Stimulated activated naive CD8-positive, alpha-beta T cell treated with anti-CD3 and anti-CD28 coated beads, Interleukin-15, amount 100 ng/mL, for 72 hours (primary cell): ENCODE measurements at regions not wholly inside any gene's neighbourhood (a gene's known extent, or its start where the extent isn't known, plus 50 kb on each side); places are given as distances from the start of the nearest gene placed in this dataset.
"Not testable (repeated sequence)": the region's sequence is repeated elsewhere in the genome, so short reads cannot be mapped to it uniquely, and the experiment has no call there.

Experiments
- ATAC-seq: fragments of 150-1000 bp; cut with Tn5 transposase; 2 replicates; pipeline ENCODE4 v1.10.0; 2021; ENCODE audit warnings: mild to moderate bottlenecking, moderate library complexity
- DNase-seq, 2 donors: peaks; one replicate each; pipeline ENCODE4 v3.0.0; 2021 to 2022
- H3K27ac Mint-ChIP-seq, 2 donors: one replicate each; pipeline ENCODE4 v1.8.0; 2022; ENCODE audit warnings: mild to moderate bottlenecking in 2 of 2, mixed read lengths in 2 of 2, moderate library complexity in 2 of 2
- H3K27me3 Mint-ChIP-seq: one replicate; pipeline ENCODE4 v1.8.0; 2022; ENCODE audit warnings: mixed read lengths
- H3K4me1 Mint-ChIP-seq: one replicate; pipeline ENCODE4 v1.8.0; 2022; ENCODE audit warnings: mild to moderate bottlenecking, mixed read lengths
- H3K4me3 Mint-ChIP-seq, 2 donors: one replicate each; pipeline ENCODE4 v1.8.0; 2022; ENCODE audit warnings: mild to moderate bottlenecking in 2 of 2, mixed read lengths in 2 of 2, moderate library complexity in 1 of 2
- H3K9me3 Mint-ChIP-seq, 2 donors: one replicate each; pipeline ENCODE4 v1.8.0; 2022; ENCODE audit warnings: mixed read lengths in 2 of 2

- H3K27ac Mint-ChIP-seq = no peak overlapping the region
- peaks cover 13% of the 10 kb centered on the region for H3K27me3 Mint-ChIP-seq
- no peaks in the 10 kb centered on the region for H3K4me1 Mint-ChIP-seq
- no peak for ATAC-seq
- H3K9me3 Mint-ChIP-seq = no peaks in the 10 kb centered on the region
- H3K4me3 Mint-ChIP-seq = no peak overlapping the region
- DNase-seq = no peak
These were observed 286.8 kb upstream of the UGT8 start for GRCh38 chr4:114311787-114312186.

DNA sequence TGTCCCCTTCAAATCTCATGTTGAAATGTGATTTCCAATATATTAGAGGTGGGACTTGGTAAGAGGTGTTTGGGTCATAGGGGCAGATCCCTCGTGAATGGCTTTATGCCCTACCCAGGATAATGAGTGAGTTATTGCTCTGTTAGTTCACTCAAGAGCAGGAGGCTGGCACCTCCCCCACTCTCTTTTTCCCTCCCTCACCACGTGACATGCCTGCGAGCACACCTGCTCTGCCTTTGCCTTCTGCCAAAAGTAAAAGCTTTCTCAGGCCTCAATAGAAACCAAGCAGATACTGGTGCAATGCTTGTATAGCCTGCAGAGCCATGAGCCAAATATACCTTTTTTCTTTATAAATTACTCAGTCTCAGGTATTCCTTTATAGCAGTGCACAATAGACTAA lies 286.3 kb upstream of the UGT8 start:
- Mint-ChIP-seq H3K4me1 (no peaks in the 10 kb centered on the region), H3K27me3 (peaks cover 13% of the 10 kb centered on the region), H3K9me3 (no peaks in the 10 kb centered on the region), H3K4me3 (no peak overlapping the region), H3K27ac (no peak overlapping the region)
- DNase-seq (no peak), ATAC-seq (no peak)

- no peaks in the 10 kb centered on the region for H3K9me3 Mint-ChIP-seq
- no peak overlapping the region for H3K4me3 Mint-ChIP-seq
- ATAC-seq (no peak), DNase-seq (no peak)
- no peak overlapping the region for H3K27ac Mint-ChIP-seq
- peaks cover 13% of the 10 kb centered on the region for H3K27me3 Mint-ChIP-seq
- H3K4me1 Mint-ChIP-seq = no peaks in the 10 kb centered on the region
These were observed 281.8 kb upstream of the UGT8 start for GRCh38 chr4:114316789-114317188.

GRCh38 chr4:114317564-114317963 lies 281.0 kb upstream of the UGT8 start:
- Mint-ChIP-seq H3K9me3 (no peaks in the 10 kb centered on the region), H3K4me1 (no peaks in the 10 kb centered on the region), H3K27me3 (peaks cover 6% of the 10 kb centered on the region), H3K27ac (no peak overlapping the region), H3K4me3 (no peak overlapping the region)
- no peak for DNase-seq
- ATAC-seq = no peak

GRCh38 chr4:114318309-114318708 lies 280.3 kb upstream of the UGT8 start:
- H3K4me3 Mint-ChIP-seq = no peak overlapping the region
- no peak overlapping the region for H3K27ac Mint-ChIP-seq
- no peaks in the 10 kb centered on the region for H3K4me1 Mint-ChIP-seq
- no peaks in the 10 kb centered on the region for H3K27me3 Mint-ChIP-seq
- no peak for ATAC-seq
- no peak for DNase-seq
- H3K9me3 Mint-ChIP-seq = no peaks in the 10 kb centered on the region

- H3K9me3 Mint-ChIP-seq = no peaks in the 10 kb centered on the region
- H3K4me3 Mint-ChIP-seq = no peak overlapping the region
- H3K4me1 Mint-ChIP-seq = no peaks in the 10 kb centered on the region
- H3K27me3 Mint-ChIP-seq = peaks cover 9% of the 10 kb centered on the region
- ATAC-seq = no peak
- DNase-seq = no peak
- H3K27ac Mint-ChIP-seq = no peak overlapping the region
These were observed 278.5 kb upstream of the UGT8 start for GRCh38 chr4:114320126-114320525.

DNA sequence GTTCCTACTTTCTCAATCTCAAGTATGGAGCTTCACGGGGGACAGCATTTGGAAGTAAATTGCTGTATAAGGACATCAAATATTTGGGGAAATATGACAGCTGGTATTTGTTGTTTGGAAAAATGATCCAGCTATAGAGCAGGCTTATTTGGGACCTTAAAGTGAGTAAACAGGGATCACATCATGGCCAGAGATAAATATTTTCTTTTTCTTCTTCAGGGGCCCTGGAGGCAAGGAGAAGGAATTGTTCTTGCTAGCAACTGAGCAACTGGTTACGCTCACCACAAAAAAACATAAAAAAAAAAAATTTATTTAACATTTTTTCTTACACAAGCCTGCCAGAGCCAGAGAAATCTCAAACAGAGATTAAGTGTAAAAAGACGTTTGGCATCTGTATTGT lies 277.2 kb upstream of the UGT8 start:
- ATAC-seq = no peak
- H3K4me1 Mint-ChIP-seq = no peaks in the 10 kb centered on the region
- no peak overlapping the region for H3K27ac Mint-ChIP-seq
- peaks cover 9% of the 10 kb centered on the region for H3K27me3 Mint-ChIP-seq
- H3K9me3 Mint-ChIP-seq = no peaks in the 10 kb centered on the region
- no peak overlapping the region for H3K4me3 Mint-ChIP-seq
- no peak for DNase-seq

GRCh38 chr4:114323841-114324240 lies 274.8 kb upstream of the UGT8 start:
- no peak for DNase-seq
- no peak overlapping the region for H3K4me3 Mint-ChIP-seq
- no peak for ATAC-seq
- peaks cover 9% of the 10 kb centered on the region for H3K27me3 Mint-ChIP-seq
- H3K27ac Mint-ChIP-seq = peak overlapping the region in 1 of 2 donors; percentile 28
- no peaks in the 10 kb centered on the region for H3K4me1 Mint-ChIP-seq
- H3K9me3 Mint-ChIP-seq = no peaks in the 10 kb centered on the region

GRCh38 chr4:114326358-114326757 lies 272.2 kb upstream of the UGT8 start:
- Mint-ChIP-seq H3K9me3 (peaks cover 4 to 7% of the 10 kb centered on the region in 2 donors), H3K4me3 (no peak overlapping the region), H3K27me3 (peaks cover 9% of the 10 kb centered on the region), H3K27ac (no peak overlapping the region), H3K4me1 (no peaks in the 10 kb centered on the region)
- no peak for DNase-seq
- ATAC-seq = no peak

- ATAC-seq (no peak), DNase-seq (no peak)
- H3K27me3 Mint-ChIP-seq = no peaks in the 10 kb centered on the region
- no peak overlapping the region for H3K4me3 Mint-ChIP-seq
- no peak overlapping the region for H3K27ac Mint-ChIP-seq
- no peaks in the 10 kb centered on the region for H3K4me1 Mint-ChIP-seq
- H3K9me3 Mint-ChIP-seq = peaks cover 4 to 13% of the 10 kb centered on the region in 2 donors
These were observed 266.5 kb upstream of the UGT8 start for GRCh38 chr4:114332119-114332518.

- not testable (repeated sequence) for ATAC-seq, H3K27ac Mint-ChIP-seq, H3K4me3 Mint-ChIP-seq, DNase-seq, H3K27me3 Mint-ChIP-seq, H3K4me1 Mint-ChIP-seq
- H3K9me3 Mint-ChIP-seq = peaks cover 4 to 13% of the 10 kb centered on the region in 2 donors
These were observed 264.2 kb upstream of the UGT8 start for GRCh38 chr4:114334363-114334762.

DNA sequence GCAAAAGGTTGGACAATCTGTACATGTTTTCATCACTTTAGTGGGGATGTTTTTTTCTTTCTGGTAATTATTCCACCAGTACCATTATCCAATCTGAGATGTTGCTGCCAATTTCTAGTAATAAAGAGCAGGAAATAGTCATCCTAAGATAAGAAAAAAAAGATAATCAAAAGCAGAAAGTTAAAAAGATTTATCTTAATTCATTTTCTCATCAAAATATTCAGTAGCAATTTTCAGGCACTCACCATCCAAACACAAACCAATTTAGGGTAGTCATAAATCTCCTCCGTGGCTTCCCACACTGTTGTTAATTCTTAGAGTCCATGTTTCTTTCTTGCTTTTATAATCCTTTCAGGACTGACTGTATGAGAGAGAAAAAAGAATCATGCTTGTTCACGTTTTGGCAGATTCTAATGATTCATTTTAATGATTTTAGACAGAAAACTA lies 263.7 kb upstream of the UGT8 start:
- DNase-seq (no peak), ATAC-seq (no peak)
- peaks cover 2 to 10% of the 10 kb centered on the region in 2 donors for H3K9me3 Mint-ChIP-seq
- no peak overlapping the region for H3K4me3 Mint-ChIP-seq
- H3K27ac Mint-ChIP-seq = no peak overlapping the region
- no peaks in the 10 kb centered on the region for H3K27me3 Mint-ChIP-seq
- H3K4me1 Mint-ChIP-seq = no peaks in the 10 kb centered on the region

GRCh38 chr4:114335339-114335738 lies 263.3 kb upstream of the UGT8 start:
- no peak for DNase-seq
- no peak overlapping the region for H3K27ac Mint-ChIP-seq
- peaks cover 0 to 6% of the 10 kb centered on the region in 2 donors for H3K9me3 Mint-ChIP-seq
- H3K4me1 Mint-ChIP-seq = no peaks in the 10 kb centered on the region
- no peaks in the 10 kb centered on the region for H3K27me3 Mint-ChIP-seq
- ATAC-seq = no peak
- H3K4me3 Mint-ChIP-seq = no peak overlapping the region

GRCh38 chr4:114343015-114343414 lies 255.6 kb upstream of the UGT8 start:
- H3K4me1 Mint-ChIP-seq = no peaks in the 10 kb centered on the region
- ATAC-seq = no peak
- H3K9me3 Mint-ChIP-seq = no peaks in the 10 kb centered on the region

GRCh38 chr4:114349543-114350175 lies 248.9 kb upstream of the UGT8 start:
- no peaks in the 10 kb centered on the region for H3K4me1 Mint-ChIP-seq
- ATAC-seq (no peak), DNase-seq (no peak)
- no peak overlapping the region for H3K4me3 Mint-ChIP-seq
- H3K9me3 Mint-ChIP-seq = peaks cover 8% of the 10 kb centered on the region in 2 donors
- H3K27me3 Mint-ChIP-seq = no peaks in the 10 kb centered on the region
- H3K27ac Mint-ChIP-seq = no peak overlapping the region

More at GRCh38 chr4:114343015-114343414, 255.6 kb upstream of the UGT8 start:
- Mint-ChIP-seq H3K27ac (no peak overlapping the region), H3K4me3 (no peak overlapping the region), H3K27me3 (no peaks in the 10 kb centered on the region)
- no peak for DNase-seq

DNA sequence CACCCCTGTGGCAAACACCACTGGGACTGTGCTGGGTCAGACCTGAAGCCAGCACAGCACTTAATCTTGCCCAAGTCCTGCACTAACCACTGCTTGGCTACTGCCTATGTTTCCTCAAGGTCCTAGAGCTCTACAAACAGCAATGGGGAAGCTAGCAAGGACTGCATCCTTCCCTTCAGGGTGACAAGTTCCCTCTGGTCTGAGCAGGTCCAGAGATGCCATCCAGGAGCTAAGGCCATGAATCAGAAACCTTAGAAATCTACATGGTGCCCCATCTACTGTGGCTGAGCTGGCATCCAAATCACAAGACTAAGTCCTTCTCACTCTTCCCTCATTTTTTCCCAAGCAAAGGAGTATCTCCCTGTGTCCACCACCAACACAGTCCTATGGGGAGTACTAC lies 239.7 kb upstream of the UGT8 start:
- Mint-ChIP-seq H3K4me1 (no peaks in the 10 kb centered on the region), H3K9me3 (peaks cover 6 to 8% of the 10 kb centered on the region in 2 donors), H3K27ac (no peak overlapping the region), H3K4me3 (no peak overlapping the region), H3K27me3 (no peaks in the 10 kb centered on the region)
- peak; percentile 31 for ATAC-seq
- no peak for DNase-seq

GRCh38 chr4:114361249-114361648 lies 237.4 kb upstream of the UGT8 start:
- no peak for DNase-seq
- ATAC-seq = no peak
- Mint-ChIP-seq H3K4me3 (no peak overlapping the region), H3K4me1 (no peaks in the 10 kb centered on the region), H3K27me3 (no peaks in the 10 kb centered on the region), H3K9me3 (peaks cover 0 to 4% of the 10 kb centered on the region in 2 donors), H3K27ac (peak overlapping the region in 1 of 2 donors; percentile 23)
